Activated CD4-positive, alpha-beta T cell treated with anti-CD3 and anti-CD28 coated beads for 36 hours (primary cell): ENCODE measurements at regions not wholly inside any gene's neighbourhood (a gene's known extent, or its start where the extent isn't known, plus 50 kb on each side); places are given as distances from the start of the nearest gene placed in this dataset.

Source experiments
- ATAC-seq: fragments of 200-7000 bp; cut with Tn5 transposase; one replicate; pipeline ENCODE4 v1.10.0; 2021; ENCODE audit warnings: mild to moderate bottlenecking, moderate library complexity
- CTCF ChIA-PET: fragments of 350-600 bp; sonication (Branson Sonifier 250); formaldehyde crosslinking; loops from one replicate; lab custom pipeline; 2021; ENCODE audit warnings: antibody characterized with exemption; lab: Charles Lee
- POLR2A ChIA-PET: fragments of 350-600 bp; sonication (Branson Sonifier 250); formaldehyde crosslinking; loops from one replicate; lab custom pipeline; 2021; ENCODE audit warnings: antibody characterized with exemption, inconsistent platforms; lab: Charles Lee
- DNase-seq: peaks from one replicate; pipeline ENCODE4 v3.0.0-alpha.2; 2020
- H3K27ac Mint-ChIP-seq: one replicate; pipeline ENCODE4 v1.8.0; 2021; ENCODE audit warnings: mixed read lengths
- H3K27me3 Mint-ChIP-seq: one replicate; pipeline ENCODE4 v1.8.0; 2021; ENCODE audit warnings: mixed read lengths
- H3K36me3 Mint-ChIP-seq: one replicate; pipeline ENCODE4 v1.8.0; 2021; ENCODE audit warnings: low read depth, mixed read lengths
- H3K4me1 Mint-ChIP-seq: one replicate; pipeline ENCODE4 v1.8.0; 2021; ENCODE audit warnings: mixed read lengths
- H3K4me3 Mint-ChIP-seq: one replicate; pipeline ENCODE4 v1.8.0; 2021; ENCODE audit warnings: mild to moderate bottlenecking, moderate library complexity, mixed read lengths
- H3K9me3 Mint-ChIP-seq: one replicate; pipeline ENCODE4 v1.8.0; 2021; ENCODE audit warnings: low read depth, mixed read lengths
- intact Hi-C, 2 experiments: fragments of 100-400 bp; cut with DNase I in 1 of 2; cut with micrococcal nuclease in 1 of 2; formaldehyde crosslinking; loops; one replicate each; pipeline versions ENCODE4 v1.14.2 to v1.15.1; 2022 to 2024; cut with DNase I, micrococcal nuclease

- Mint-ChIP-seq H3K4me1 (no peaks in the 10 kb centered on the region), H3K36me3 (no peaks in the 10 kb centered on the region)
- CTCF ChIA-PET = interaction anchor here (0.5 kb wide), 1 partner anchor 19 kb away, joined by 3 read pairs; no protein-coding TSS in a partner anchor
These were observed 330.3 kb upstream of the GHITM start for GRCh38 chr10:83809001-83809400.

GRCh38 chr10:83816942-83817341 lies 322.4 kb upstream of the GHITM start:
- no peak overlapping the region for H3K27ac Mint-ChIP-seq

More at GRCh38 chr10:83809001-83809400, 330.3 kb upstream of the GHITM start:
- H3K9me3 Mint-ChIP-seq = no peaks in the 10 kb centered on the region
- intact Hi-C loops = no loop called here
- DNase-seq = no peak
- no peaks in the 10 kb centered on the region for H3K27me3 Mint-ChIP-seq
- ATAC-seq = no peak
- no peak overlapping the region for H3K27ac Mint-ChIP-seq
- no peak overlapping the region for H3K4me3 Mint-ChIP-seq
- POLR2A ChIA-PET = no interaction called here

GRCh38 chr10:83817797-83818196 lies 321.5 kb upstream of the GHITM start:
- ChIA-PET CTCF (interaction anchor here (0.6 kb wide), 1 partner anchor 325 kb away, joined by 3 read pairs; no protein-coding TSS in a partner anchor), POLR2A (no interaction called here)
- DNase-seq (no peak), ATAC-seq (no peak)
- Mint-ChIP-seq H3K9me3 (peaks cover 1% of the 10 kb centered on the region), H3K4me1 (no peaks in the 10 kb centered on the region), H3K27me3 (no peaks in the 10 kb centered on the region), H3K27ac (no peak overlapping the region), H3K36me3 (no peaks in the 10 kb centered on the region), H3K4me3 (no peak overlapping the region)
- intact Hi-C loops = no loop called here

More at GRCh38 chr10:83816942-83817341, 322.4 kb upstream of the GHITM start:
- no peaks in the 10 kb centered on the region for H3K36me3 Mint-ChIP-seq
- DNase-seq (no peak), ATAC-seq (no peak)
- intact Hi-C loops = no loop called here
- POLR2A ChIA-PET = no interaction called here
- CTCF ChIA-PET = no interaction called here
- no peak overlapping the region for H3K4me3 Mint-ChIP-seq
- H3K27me3 Mint-ChIP-seq = no peaks in the 10 kb centered on the region
- no peaks in the 10 kb centered on the region for H3K4me1 Mint-ChIP-seq
- H3K9me3 Mint-ChIP-seq = peaks cover 1% of the 10 kb centered on the region

- intact Hi-C loops = no loop called here
- H3K27ac Mint-ChIP-seq = no peak overlapping the region
- no peaks in the 10 kb centered on the region for H3K4me1 Mint-ChIP-seq
- ATAC-seq (no peak), DNase-seq (no peak)
- H3K4me3 Mint-ChIP-seq = no peak overlapping the region
- no peaks in the 10 kb centered on the region for H3K36me3 Mint-ChIP-seq
- CTCF ChIA-PET = no interaction called here
- peaks cover 1% of the 10 kb centered on the region for H3K9me3 Mint-ChIP-seq
- POLR2A ChIA-PET = no interaction called here
- no peaks in the 10 kb centered on the region for H3K27me3 Mint-ChIP-seq
These were observed 319.7 kb upstream of the GHITM start for GRCh38 chr10:83819609-83820008.

- ATAC-seq (no peak), DNase-seq (no peak)
- intact Hi-C loops = no loop called here
- H3K27me3 Mint-ChIP-seq = no peaks in the 10 kb centered on the region
- no peak overlapping the region for H3K27ac Mint-ChIP-seq
- CTCF ChIA-PET = no interaction called here
- no peaks in the 10 kb centered on the region for H3K4me1 Mint-ChIP-seq
- no peaks in the 10 kb centered on the region for H3K36me3 Mint-ChIP-seq
- H3K9me3 Mint-ChIP-seq = peaks cover 1% of the 10 kb centered on the region
- no peak overlapping the region for H3K4me3 Mint-ChIP-seq
- POLR2A ChIA-PET = no interaction called here
These were observed 319.3 kb upstream of the GHITM start for GRCh38 chr10:83820033-83820432.

GRCh38 chr10:83824099-83824498 lies 315.2 kb upstream of the GHITM start:
- intact Hi-C loops = no loop called here
- Mint-ChIP-seq H3K36me3 (no peaks in the 10 kb centered on the region), H3K4me3 (no peak overlapping the region), H3K9me3 (peaks cover 1% of the 10 kb centered on the region), H3K27ac (no peak overlapping the region), H3K4me1 (no peaks in the 10 kb centered on the region), H3K27me3 (no peaks in the 10 kb centered on the region)
- ChIA-PET CTCF (no interaction called here), POLR2A (no interaction called here)
- DNase-seq (no peak), ATAC-seq (no peak)

GRCh38 chr10:83834096-83834495 lies 305.2 kb upstream of the GHITM start:
- peaks cover 5% of the 10 kb centered on the region for H3K9me3 Mint-ChIP-seq

GRCh38 chr10:83835945-83836745 lies 303.2 kb upstream of the GHITM start:
- DNase-seq (no peak), ATAC-seq (no peak)
- POLR2A ChIA-PET = no interaction called here
- CTCF ChIA-PET = interaction anchor here (1.1 to 1.3 kb wide), 2 partner anchors 9 to 35 kb away, joined by 3 to 4 read pairs; no protein-coding TSS in a partner anchor
- H3K36me3 Mint-ChIP-seq = no peaks in the 10 kb centered on the region
- H3K9me3 Mint-ChIP-seq = peaks cover 2% of the 10 kb centered on the region
- H3K4me3 Mint-ChIP-seq = no peak overlapping the region
- intact Hi-C loops = no loop called here
- no peak overlapping the region for H3K27ac Mint-ChIP-seq
- no peaks in the 10 kb centered on the region for H3K4me1 Mint-ChIP-seq
- no peaks in the 10 kb centered on the region for H3K27me3 Mint-ChIP-seq

More at GRCh38 chr10:83834096-83834495, 305.2 kb upstream of the GHITM start:
- ATAC-seq = no peak
- DNase-seq = no peak
- ChIA-PET POLR2A (no interaction called here), CTCF (no interaction called here)
- H3K4me1 Mint-ChIP-seq = no peaks in the 10 kb centered on the region
- H3K27me3 Mint-ChIP-seq = no peaks in the 10 kb centered on the region
- H3K4me3 Mint-ChIP-seq = no peak overlapping the region
- no peak overlapping the region for H3K27ac Mint-ChIP-seq
- intact Hi-C loops = no loop called here
- no peaks in the 10 kb centered on the region for H3K36me3 Mint-ChIP-seq

GRCh38 chr10:83848677-83849076 lies 290.6 kb upstream of the GHITM start:
- DNase-seq (no peak), ATAC-seq (no peak)
- ChIA-PET POLR2A (no interaction called here), CTCF (no interaction called here)
- Mint-ChIP-seq H3K9me3 (peaks cover 1% of the 10 kb centered on the region), H3K27me3 (no peaks in the 10 kb centered on the region), H3K36me3 (no peaks in the 10 kb centered on the region), H3K4me1 (no peaks in the 10 kb centered on the region), H3K27ac (no peak overlapping the region), H3K4me3 (no peak overlapping the region)
- intact Hi-C loops = no loop called here

- no peaks in the 10 kb centered on the region for H3K36me3 Mint-ChIP-seq
- DNase-seq = no peak
- no peaks in the 10 kb centered on the region for H3K4me1 Mint-ChIP-seq
- ATAC-seq = no peak
- no peak overlapping the region for H3K4me3 Mint-ChIP-seq
- CTCF ChIA-PET = no interaction called here
- POLR2A ChIA-PET = no interaction called here
- H3K27me3 Mint-ChIP-seq = no peaks in the 10 kb centered on the region
- no peak overlapping the region for H3K27ac Mint-ChIP-seq
- peaks cover 1% of the 10 kb centered on the region for H3K9me3 Mint-ChIP-seq
- intact Hi-C loops = no loop called here
These were observed 290.2 kb upstream of the GHITM start for GRCh38 chr10:83849150-83849549.

- POLR2A ChIA-PET = no interaction called here
- ATAC-seq (no peak), DNase-seq (no peak)
- Mint-ChIP-seq H3K27me3 (no peaks in the 10 kb centered on the region), H3K27ac (no peak overlapping the region), H3K9me3 (no peaks in the 10 kb centered on the region), H3K4me3 (no peak overlapping the region), H3K4me1 (no peaks in the 10 kb centered on the region), H3K36me3 (no peaks in the 10 kb centered on the region)
- intact Hi-C loops = no loop called here
- CTCF ChIA-PET = interaction anchor here (1.1 kb wide), 1 partner anchor 20 kb away, joined by 3 read pairs; no protein-coding TSS in a partner anchor
These were observed 287.2 kb upstream of the GHITM start for GRCh38 chr10:83852146-83852545.

GRCh38 chr10:83862723-83863122 lies 276.6 kb upstream of the GHITM start:
- DNase-seq (no peak), ATAC-seq (no peak)
- intact Hi-C loops = no loop called here
- Mint-ChIP-seq H3K9me3 (peaks cover 3% of the 10 kb centered on the region), H3K4me3 (no peak overlapping the region), H3K36me3 (no peaks in the 10 kb centered on the region), H3K4me1 (no peaks in the 10 kb centered on the region), H3K27ac (no peak overlapping the region), H3K27me3 (peaks cover 8% of the 10 kb centered on the region)
- ChIA-PET POLR2A (no interaction called here), CTCF (interaction anchor here (1.4 kb wide), 1 partner anchor 8 kb away, joined by 5 read pairs; no protein-coding TSS in a partner anchor)
